Sigmoid colon (tissue), 3 donors: ENCODE measurements at regions not wholly inside any gene's neighbourhood (a gene's known extent, or its start where the extent isn't known, plus 50 kb on each side); places are given as distances from the start of the nearest gene placed in this dataset.

Source experiments
- POLR2A ChIP-seq, 2 donors: fragments of 450-650 bp; IDR thresholded peaks; one replicate each; pipeline ENCODE4 v1.6.1; 2016; ENCODE audit warnings: antibody characterized with exemption in 2 of 2, mild to moderate bottlenecking in 2 of 2, moderate library complexity in 2 of 2
- TF ChIP-seq, protein P1 (sequence below), 4 experiments: fragments of 450-650 bp in 3 of 4; fragments of 200-600 bp in 1 of 4; IDR thresholded peaks; one replicate each; pipeline ENCODE4 v1.5.1; 2016 to 2019; ENCODE audit warnings: antibody characterized with exemption in 4 of 4, mild to moderate bottlenecking in 3 of 4, moderate library complexity in 2 of 4

DNA sequence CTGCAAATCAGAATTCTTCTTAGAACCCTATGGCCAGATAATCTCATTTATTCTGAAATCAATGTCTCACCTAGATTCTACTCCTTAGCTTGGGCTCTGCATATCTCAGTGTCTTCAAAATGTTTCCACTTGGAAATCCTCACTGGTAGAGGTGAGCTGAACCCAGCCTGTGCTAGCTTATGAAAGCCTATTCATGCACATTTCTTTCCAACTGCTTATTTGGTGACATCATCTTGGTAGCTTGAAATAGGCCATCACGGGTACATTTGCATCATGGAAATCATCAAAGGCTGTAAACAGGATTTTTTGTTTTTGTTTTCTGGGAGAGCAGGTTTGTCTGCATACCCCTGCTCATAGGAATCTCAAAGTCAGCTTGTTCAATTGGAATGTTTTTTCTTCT is 130.8 kb downstream of the KCNJ18 start:
- TF ChIP-seq, protein P1, sequence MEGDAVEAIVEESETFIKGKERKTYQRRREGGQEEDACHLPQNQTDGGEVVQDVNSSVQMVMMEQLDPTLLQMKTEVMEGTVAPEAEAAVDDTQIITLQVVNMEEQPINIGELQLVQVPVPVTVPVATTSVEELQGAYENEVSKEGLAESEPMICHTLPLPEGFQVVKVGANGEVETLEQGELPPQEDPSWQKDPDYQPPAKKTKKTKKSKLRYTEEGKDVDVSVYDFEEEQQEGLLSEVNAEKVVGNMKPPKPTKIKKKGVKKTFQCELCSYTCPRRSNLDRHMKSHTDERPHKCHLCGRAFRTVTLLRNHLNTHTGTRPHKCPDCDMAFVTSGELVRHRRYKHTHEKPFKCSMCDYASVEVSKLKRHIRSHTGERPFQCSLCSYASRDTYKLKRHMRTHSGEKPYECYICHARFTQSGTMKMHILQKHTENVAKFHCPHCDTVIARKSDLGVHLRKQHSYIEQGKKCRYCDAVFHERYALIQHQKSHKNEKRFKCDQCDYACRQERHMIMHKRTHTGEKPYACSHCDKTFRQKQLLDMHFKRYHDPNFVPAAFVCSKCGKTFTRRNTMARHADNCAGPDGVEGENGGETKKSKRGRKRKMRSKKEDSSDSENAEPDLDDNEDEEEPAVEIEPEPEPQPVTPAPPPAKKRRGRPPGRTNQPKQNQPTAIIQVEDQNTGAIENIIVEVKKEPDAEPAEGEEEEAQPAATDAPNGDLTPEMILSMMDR (IDR thresholded peaks at IDR 0.05) = no peak
- no peak for TF ChIP-seq POLR2A (IDR thresholded peaks at IDR 0.05)
